ENCODE measurements at regions not wholly inside any gene's neighbourhood (a gene's known extent, or its start where the extent isn't known, plus 50 kb on each side); places are given as distances from the start of the nearest gene placed in this dataset.
"Not testable (repeated sequence)": the region's sequence is repeated elsewhere in the genome, so short reads cannot be mapped to it uniquely, and the experiment has no call there.

- H3K9me3 Mint-ChIP-seq = peaks cover 0 to 3% (median 0%) of the 10 kb centered on the region in 3 donors
- H3K36me3 Mint-ChIP-seq = no peaks in the 10 kb centered on the region
- H3K27ac Mint-ChIP-seq = no peak overlapping the region
- no peaks in the 10 kb centered on the region for H3K27me3 Mint-ChIP-seq
- H3K4me3 Mint-ChIP-seq = no peak overlapping the region
- H3K4me1 Mint-ChIP-seq = peaks cover 0 to 2% (median 0%) of the 10 kb centered on the region in 3 donors
These were observed 616.6 kb upstream of the FSHR start for GRCh38 chr2:49770919-49771318.

- H3K36me3 Mint-ChIP-seq = no peaks in the 10 kb centered on the region
- no peak overlapping the region for H3K4me3 Mint-ChIP-seq
- peaks cover 0 to 2% (median 0%) of the 10 kb centered on the region in 3 donors for H3K4me1 Mint-ChIP-seq
- H3K9me3 Mint-ChIP-seq = no peaks in the 10 kb centered on the region
- no peaks in the 10 kb centered on the region for H3K27me3 Mint-ChIP-seq
- no peak overlapping the region for H3K27ac Mint-ChIP-seq
These were observed 613.0 kb upstream of the FSHR start for GRCh38 chr2:49767316-49767715.

GRCh38 chr2:49755777-49756176 is 601.5 kb upstream of the FSHR start:
- H3K27ac Mint-ChIP-seq = peak overlapping the region in 1 of 3 donors; percentile 72

GRCh38 chr2:49754381-49754780 is 600.1 kb upstream of the FSHR start:
- H3K4me3 Mint-ChIP-seq = no peak overlapping the region

More at GRCh38 chr2:49755777-49756176, 601.5 kb upstream of the FSHR start:
- H3K4me1 Mint-ChIP-seq = no peaks in the 10 kb centered on the region
- no peak overlapping the region for H3K4me3 Mint-ChIP-seq
- no peaks in the 10 kb centered on the region for H3K36me3 Mint-ChIP-seq
- no peaks in the 10 kb centered on the region for H3K27me3 Mint-ChIP-seq
- H3K9me3 Mint-ChIP-seq = no peaks in the 10 kb centered on the region

GRCh38 chr2:49753344-49753985 is 599.1 kb upstream of the FSHR start:
- Mint-ChIP-seq H3K27me3 (no peaks in the 10 kb centered on the region), H3K4me3 (no peak overlapping the region), H3K4me1 (no peaks in the 10 kb centered on the region), H3K9me3 (no peaks in the 10 kb centered on the region), H3K36me3 (no peaks in the 10 kb centered on the region), H3K27ac (no peak overlapping the region)

More at GRCh38 chr2:49754381-49754780, 600.1 kb upstream of the FSHR start:
- no peaks in the 10 kb centered on the region for H3K36me3 Mint-ChIP-seq
- no peak overlapping the region for H3K27ac Mint-ChIP-seq
- H3K4me1 Mint-ChIP-seq = no peaks in the 10 kb centered on the region
- H3K9me3 Mint-ChIP-seq = no peaks in the 10 kb centered on the region
- H3K27me3 Mint-ChIP-seq = no peaks in the 10 kb centered on the region

- H3K36me3 Mint-ChIP-seq = no peaks in the 10 kb centered on the region
- H3K27ac Mint-ChIP-seq = no peak overlapping the region
- H3K4me3 Mint-ChIP-seq = no peak overlapping the region
- H3K4me1 Mint-ChIP-seq = no peaks in the 10 kb centered on the region
- H3K27me3 Mint-ChIP-seq = peaks cover 1% of the 10 kb centered on the region
- peaks cover 2 to 9% (median 3%) of the 10 kb centered on the region in 3 donors for H3K9me3 Mint-ChIP-seq
These were observed 583.3 kb upstream of the FSHR start for GRCh38 chr2:49737606-49738005.

- peak overlapping the region in 1 of 4 donors; percentile 7 for H3K4me3 Mint-ChIP-seq
These were observed 578.6 kb upstream of the FSHR start for GRCh38 chr2:49732924-49733323.

GRCh38 chr2:49719241-49719640 is 564.9 kb upstream of the FSHR start:
- Mint-ChIP-seq H3K27ac (no peak overlapping the region), H3K4me3 (no peak overlapping the region), H3K27me3 (peaks cover 2% of the 10 kb centered on the region), H3K36me3 (no peaks in the 10 kb centered on the region), H3K4me1 (no peaks in the 10 kb centered on the region), H3K9me3 (peaks cover 0 to 5% (median 0%) of the 10 kb centered on the region in 3 donors)

More at GRCh38 chr2:49732924-49733323, 578.6 kb upstream of the FSHR start:
- not testable (repeated sequence) for H3K27me3 Mint-ChIP-seq, H3K36me3 Mint-ChIP-seq, H3K4me1 Mint-ChIP-seq, H3K27ac Mint-ChIP-seq
- H3K9me3 Mint-ChIP-seq = peaks cover 6 to 12% (median 9%) of the 10 kb centered on the region in 3 donors

- no peaks in the 10 kb centered on the region for H3K36me3 Mint-ChIP-seq
- no peaks in the 10 kb centered on the region for H3K9me3 Mint-ChIP-seq
- H3K4me3 Mint-ChIP-seq = no peak overlapping the region
- no peaks in the 10 kb centered on the region for H3K4me1 Mint-ChIP-seq
- no peak overlapping the region for H3K27ac Mint-ChIP-seq
- peaks cover 2% of the 10 kb centered on the region for H3K27me3 Mint-ChIP-seq
These were observed 561.3 kb upstream of the FSHR start for GRCh38 chr2:49715597-49715996.

GRCh38 chr2:49714454-49714853 is 560.1 kb upstream of the FSHR start:
- Mint-ChIP-seq H3K27ac (peak overlapping the region in 1 of 3 donors; percentile 23), H3K4me3 (no peak overlapping the region)

GRCh38 chr2:49702740-49703139 is 548.4 kb upstream of the FSHR start:
- Mint-ChIP-seq H3K4me3 (no peak overlapping the region), H3K4me1 (no peaks in the 10 kb centered on the region), H3K27ac (no peak overlapping the region), H3K36me3 (no peaks in the 10 kb centered on the region), H3K27me3 (no peaks in the 10 kb centered on the region), H3K9me3 (peaks cover 0 to 11% (median 2%) of the 10 kb centered on the region in 3 donors)

More at GRCh38 chr2:49714454-49714853, 560.1 kb upstream of the FSHR start:
- Mint-ChIP-seq H3K36me3 (no peaks in the 10 kb centered on the region), H3K4me1 (no peaks in the 10 kb centered on the region), H3K27me3 (peaks cover 2% of the 10 kb centered on the region), H3K9me3 (peaks cover 0 to 2% (median 0%) of the 10 kb centered on the region in 3 donors)

GRCh38 chr2:49693961-49694360 is 539.6 kb upstream of the FSHR start:
- H3K4me3 Mint-ChIP-seq = no peak overlapping the region
- no peaks in the 10 kb centered on the region for H3K27me3 Mint-ChIP-seq
- peaks cover 3 to 9% (median 4%) of the 10 kb centered on the region in 3 donors for H3K9me3 Mint-ChIP-seq
- H3K36me3 Mint-ChIP-seq = no peaks in the 10 kb centered on the region
- no peak overlapping the region for H3K27ac Mint-ChIP-seq
- H3K4me1 Mint-ChIP-seq = no peaks in the 10 kb centered on the region

- not testable (repeated sequence) for H3K4me3 Mint-ChIP-seq, H3K9me3 Mint-ChIP-seq, H3K27ac Mint-ChIP-seq, H3K27me3 Mint-ChIP-seq, H3K4me1 Mint-ChIP-seq, H3K36me3 Mint-ChIP-seq
These were observed 537.7 kb upstream of the FSHR start for GRCh38 chr2:49692022-49692421.

- no peaks in the 10 kb centered on the region for H3K36me3 Mint-ChIP-seq
- H3K27ac Mint-ChIP-seq = no peak overlapping the region
- H3K4me3 Mint-ChIP-seq = no peak overlapping the region
- H3K27me3 Mint-ChIP-seq = no peaks in the 10 kb centered on the region
- H3K9me3 Mint-ChIP-seq = peaks cover 2 to 9% (median 3%) of the 10 kb centered on the region in 3 donors
- H3K4me1 Mint-ChIP-seq = peaks cover 0 to 1% (median 0%) of the 10 kb centered on the region in 3 donors
These were observed 533.6 kb upstream of the FSHR start for GRCh38 chr2:49687918-49688317.

GRCh38 chr2:49686897-49687442 is 532.7 kb upstream of the FSHR start:
- Mint-ChIP-seq H3K9me3 (peaks cover 0 to 1% (median 0%) of the 10 kb centered on the region in 3 donors), H3K27me3 (no peaks in the 10 kb centered on the region), H3K4me3 (no peak overlapping the region), H3K27ac (no peak overlapping the region), H3K4me1 (peaks cover 0 to 1% (median 0%) of the 10 kb centered on the region in 3 donors), H3K36me3 (no peaks in the 10 kb centered on the region)

GRCh38 chr2:49686291-49686690 is 532.0 kb upstream of the FSHR start:
- no peaks in the 10 kb centered on the region for H3K9me3 Mint-ChIP-seq
- no peaks in the 10 kb centered on the region for H3K36me3 Mint-ChIP-seq
- no peak overlapping the region for H3K27ac Mint-ChIP-seq
- H3K4me3 Mint-ChIP-seq = no peak overlapping the region
- no peaks in the 10 kb centered on the region for H3K27me3 Mint-ChIP-seq
- peaks cover 0 to 1% (median 0%) of the 10 kb centered on the region in 3 donors for H3K4me1 Mint-ChIP-seq

Measured in IgD-negative memory B cell (primary cell).